SK-N-SH (cell line): ENCODE measurements at regions not wholly inside any gene's neighbourhood (a gene's known extent, or its start where the extent isn't known, plus 50 kb on each side); places are given as distances from the start of the nearest gene placed in this dataset.

Experiments
- CTCF ChIA-PET: fragments of 300-600, 350-600 bp; formaldehyde crosslinking; extraction: SDS; loops from one replicate; lab custom pipeline; 2021; lab: Yijun Ruan, JAX
- POLR2A ChIA-PET: fragments of 350-600 bp; sonication (Branson Sonifier 250); formaldehyde crosslinking; extraction: SDS; loops from one replicate; lab custom pipeline; 2020; ENCODE audit warnings: antibody characterized with exemption, inconsistent platforms; lab: Yijun Ruan, JAX
- DNase-seq: peaks from one replicate; pipeline ENCODE4 v3.0.0; 2012
- H2AFZ ChIP-seq: fragments of 200-600 bp; sonication (generic); 2 replicates; pipeline ENCODE4 v1.8.1; 2016; ENCODE audit warnings: antibody characterized with exemption, mild to moderate bottlenecking, low read depth
- H3F3A ChIP-seq: fragments of 200-600 bp; sonication (generic); replicated peaks from 2 replicates; pipeline ENCODE3; 2016; ENCODE audit warnings: antibody characterized with exemption, mild to moderate bottlenecking; ENCODE audit not compliant: insufficient read depth
- H3K27ac ChIP-seq, 2 experiments: fragments of 200-500 bp in 1 of 2; fragments of 200-600 bp in 1 of 2; sonication (Bioruptor generic) in 1 of 2; sonication (generic), shearing (Covaris generic) in 1 of 2; 2 replicates each; pipeline versions ENCODE4 v1.5.1 to v1.6.1; 2014 to 2016; ENCODE audit warnings: low read depth in 2 of 2, inconsistent platforms in 1 of 2, low read length in 1 of 2, mild to moderate bottlenecking in 1 of 2, mixed read lengths in 1 of 2
- H3K27me3 ChIP-seq: fragments of 200-600 bp; sonication (generic), shearing (Covaris generic); 2 replicates; pipeline ENCODE4 v1.6.1; 2016; ENCODE audit warnings: mixed run types; ENCODE audit not compliant: insufficient read depth
- H3K36me3 ChIP-seq, 2 experiments: fragments of 200-500 bp in 1 of 2; fragments of 200-600 bp in 1 of 2; sonication (Bioruptor generic) in 1 of 2; sonication (generic) in 1 of 2; replicated peaks in 1 of 2; 2 replicates each; pipeline versions ENCODE3 to v1.5.1; 2014 to 2016; ENCODE audit warnings: low read length in 1 of 2, mild to moderate bottlenecking in 1 of 2; ENCODE audit not compliant: insufficient read depth in 2 of 2, control insufficient read depth in 1 of 2
- H3K4me1 ChIP-seq, 2 experiments: fragments of 200-500 bp in 1 of 2; fragments of 200-600 bp in 1 of 2; sonication (Bioruptor generic) in 1 of 2; sonication (generic), shearing (Covaris generic) in 1 of 2; 2 replicates each; pipeline versions ENCODE4 v1.5.1 to v1.6.1; 2014 to 2016; ENCODE audit warnings: low read depth in 1 of 2, low read length in 1 of 2, mixed run types in 1 of 2; ENCODE audit not compliant: insufficient read depth in 2 of 2, control insufficient read depth in 1 of 2
- H3K4me2 ChIP-seq: fragments of 200-600 bp; sonication (generic), shearing (Covaris generic); 2 replicates; pipeline ENCODE4 v1.6.1; 2017; ENCODE audit warnings: mixed run types
- H3K4me3 ChIP-seq, 2 experiments: fragments of 200-500 bp in 1 of 2; fragments of 200-600 bp in 1 of 2; sonication (Bioruptor generic) in 1 of 2; sonication (generic), shearing (Covaris generic) in 1 of 2; 2 replicates each; pipeline versions ENCODE4 v1.5.1 to v1.8.1; 2014 to 2016; ENCODE audit warnings: low read depth in 2 of 2, inconsistent platforms in 1 of 2, low read length in 1 of 2, mild to moderate bottlenecking in 1 of 2, mixed read lengths in 1 of 2, moderate library complexity in 1 of 2
- H3K79me2 ChIP-seq: fragments of 200-600 bp; sonication (generic); 2 replicates; pipeline ENCODE4 v1.8.1; 2017; ENCODE audit warnings: mild to moderate bottlenecking; ENCODE audit not compliant: insufficient read depth
- H3K9ac ChIP-seq: fragments of 200-600 bp; sonication (generic); 2 replicates; pipeline ENCODE4 v1.6.1; 2017; ENCODE audit warnings: mixed run types
- H3K9me2 ChIP-seq: fragments of 200-600 bp; sonication (generic); 2 replicates; pipeline ENCODE4 v1.6.1; 2017; ENCODE audit warnings: mixed run types
- H3K9me3 ChIP-seq: fragments of 200-600 bp; sonication (generic); 2 replicates; pipeline ENCODE4 v1.6.1; 2017; ENCODE audit warnings: mixed run types, mild to moderate bottlenecking, moderate library complexity
- H4K20me1 ChIP-seq: fragments of 200-600 bp; sonication (generic); 2 replicates; pipeline ENCODE4 v1.6.1; 2017; ENCODE audit warnings: mild to moderate bottlenecking, mixed run types; ENCODE audit not compliant: insufficient read depth
- CHD2 ChIP-seq: fragments of 150-350 bp; IDR thresholded peaks from 2 replicates; pipeline ENCODE4 v1.6.1; 2018; ENCODE audit warnings: low read length; ENCODE audit not compliant: partially characterized antibody
- CTCF ChIP-seq: fragments of 200-600 bp; sonication (generic); IDR thresholded peaks from 2 replicates; pipeline ENCODE4 v1.6.1; 2017; ENCODE audit warnings: antibody characterized with exemption, mild to moderate bottlenecking, moderate library complexity
- ELF1 ChIP-seq: IDR thresholded peaks from 2 replicates; pipeline ENCODE4 v1.4.0; 2012
- EP300 ChIP-seq, 2 experiments: IDR thresholded peaks; 2 replicates each; pipeline versions ENCODE4 v1.4.0 to v1.6.1; 2012; ENCODE audit warnings: borderline replicate concordance in 1 of 2, low read depth in 1 of 2, low read length in 1 of 2
- EZH2phosphoT487 ChIP-seq: fragments of 200-600 bp; sonication (generic); IDR thresholded peaks from 2 replicates; pipeline ENCODE4 v1.6.1; 2017; ENCODE audit warnings: low read depth, mixed run types, mild to moderate bottlenecking, antibody characterized with exemption, moderate library complexity, borderline replicate concordance
- FOXJ3 ChIP-seq: sonication (generic); formaldehyde crosslinking; IDR thresholded peaks from 2 replicates; pipeline ENCODE4 v1.5.1; 2020; ENCODE audit warnings: mild to moderate bottlenecking, missing genetic modification reagents
- FOXM1 ChIP-seq: IDR thresholded peaks from 2 replicates; pipeline ENCODE4 v1.4.0; 2012; ENCODE audit warnings: low read depth, mild to moderate bottlenecking
- JUND ChIP-seq: IDR thresholded peaks from 2 replicates; pipeline ENCODE4 v1.4.0; 2012
- MAX ChIP-seq: IDR thresholded peaks from 2 replicates; pipeline ENCODE4 v1.4.0; 2012; ENCODE audit warnings: low read depth
- MXI1 ChIP-seq: IDR thresholded peaks from 2 replicates; pipeline ENCODE4 v1.6.1; 2012; ENCODE audit warnings: mild to moderate bottlenecking, low read depth, low read length, improper control_type of control experiment
- NFIC ChIP-seq: IDR thresholded peaks from 2 replicates; pipeline ENCODE4 v1.4.0; 2012; ENCODE audit warnings: borderline replicate concordance
- PBX3 ChIP-seq: IDR thresholded peaks from 2 replicates; pipeline ENCODE4; 2012
- RAD21 ChIP-seq: IDR thresholded peaks from 2 replicates; pipeline ENCODE4 v1.6.1; 2012; ENCODE audit warnings: mild to moderate bottlenecking, low read length
- RCOR1 ChIP-seq: fragments of 150-350 bp; IDR thresholded peaks from 2 replicates; pipeline ENCODE4 v1.6.1; 2017; ENCODE audit warnings: antibody characterized with exemption, low read length
- REST ChIP-seq: IDR thresholded peaks from 2 replicates; pipeline ENCODE4 v1.6.1; 2012; ENCODE audit warnings: mild to moderate bottlenecking, low read depth, low read length, moderate library complexity
- RFX5 ChIP-seq: IDR thresholded peaks from 2 replicates; pipeline ENCODE4 v1.6.1; 2012; ENCODE audit warnings: mild to moderate bottlenecking, improper control_type of control experiment, low read length
- SIN3A ChIP-seq: IDR thresholded peaks from 2 replicates; pipeline ENCODE4 v1.6.1; 2012; ENCODE audit warnings: low read depth, mild to moderate bottlenecking, low read length, moderate library complexity, borderline replicate concordance
- SMC3 ChIP-seq: IDR thresholded peaks from 2 replicates; pipeline ENCODE4 v1.6.1; 2012; ENCODE audit warnings: low read depth, low read length, improper control_type of control experiment
- TCF12 ChIP-seq: IDR thresholded peaks from 2 replicates; pipeline ENCODE4 v1.4.0; 2012
- USF2 ChIP-seq: fragments of 150-350 bp; IDR thresholded peaks from 2 replicates; pipeline ENCODE4 v1.6.1; 2017; ENCODE audit warnings: antibody characterized with exemption, low read length, low read depth, borderline replicate concordance
- WGBS: methylation state at CpG from one replicate; pipeline ENCODE4 v1.1.6; 2017; ENCODE audit warnings: low lambda C conversion rate; 5-methylcytosine and 5-hydroxymethylcytosine counted together

- no peak overlapping the region for H3K9ac ChIP-seq
- no peak for TF ChIP-seq RAD21
- no peak for TF ChIP-seq FOXM1
- TF ChIP-seq EP300 (IDR thresholded peaks at IDR 0.05; ENCODE audit: borderline replicate concordance in 1 of 2, low read depth in 1 of 2, low read length in 1 of 2) = no peak
- TF ChIP-seq CHD2 = no peak
- no peak for TF ChIP-seq USF2
- TF ChIP-seq MXI1 = no peak
- TF ChIP-seq RFX5 = no peak
- TF ChIP-seq MAX = no peak
- no peak for TF ChIP-seq RCOR1
- TF ChIP-seq TCF12 = no peak
- no peak for TF ChIP-seq SMC3
- no peak for TF ChIP-seq ELF1
- no peak overlapping the region for H3K4me3 ChIP-seq
- WGBS = 22% methylated on average over 4 of the region's 4 CpGs
- ChIA-PET CTCF (interaction anchor here (1.6 kb wide), 1 partner anchor 24 kb away, joined by 4 read pairs; no protein-coding TSS in a partner anchor), POLR2A (no interaction called here)
- H3K4me2 ChIP-seq = no peak overlapping the region
- H3K9me3 ChIP-seq = no peaks in the 10 kb centered on the region
- H3K79me2 ChIP-seq = no peaks in the 10 kb centered on the region
- H3K9me2 ChIP-seq = no peaks in the 10 kb centered on the region
- no peaks in the 10 kb centered on the region for H3K4me1 ChIP-seq
- H3K36me3 ChIP-seq = no peaks in the 10 kb centered on the region
- no peak for DNase-seq
- H3F3A ChIP-seq = no peaks in the 10 kb centered on the region
- H2AFZ ChIP-seq = no peak overlapping the region
- no peaks in the 10 kb centered on the region for H3K27me3 ChIP-seq
- no peak overlapping the region for H3K27ac ChIP-seq
- H4K20me1 ChIP-seq = no peaks in the 10 kb centered on the region
These were observed 62.0 kb upstream of the STEAP4 start for GRCh38 chr7:88368686-88369085.

- no peaks in the 10 kb centered on the region for H3F3A ChIP-seq
- H3K9ac ChIP-seq = no peak overlapping the region
- no peaks in the 10 kb centered on the region for H3K9me3 ChIP-seq
- H3K4me3 ChIP-seq = no peak overlapping the region
- no peak for DNase-seq
- no peak overlapping the region for H3K27ac ChIP-seq
- no peak overlapping the region for H2AFZ ChIP-seq
- 77% methylated on average over 1 of the region's 1 CpG for WGBS
- H4K20me1 ChIP-seq = no peaks in the 10 kb centered on the region
- H3K27me3 ChIP-seq = no peaks in the 10 kb centered on the region
- H3K79me2 ChIP-seq = no peaks in the 10 kb centered on the region
- ChIA-PET CTCF (interaction anchor here (0.6 to 2.0 kb wide), 3 partner anchors 9 to 60 kb away, joined by 3 to 4 read pairs (median 3); partner anchors contain the start of gene STEAP4), POLR2A (no interaction called here)
- H3K36me3 ChIP-seq = no peaks in the 10 kb centered on the region
- H3K9me2 ChIP-seq = no peaks in the 10 kb centered on the region
- no peaks in the 10 kb centered on the region for H3K4me1 ChIP-seq
- H3K4me2 ChIP-seq = no peak overlapping the region
- no peak for TF ChIP-seq USF2
- no peak for TF ChIP-seq ELF1
- TF ChIP-seq JUND = no peak
- no peak for TF ChIP-seq CTCF
- TF ChIP-seq FOXJ3 (CRISPR knock-in tag) = no peak
- TF ChIP-seq MXI1 = no peak
- no peak for TF ChIP-seq PBX3
- no peak for TF ChIP-seq REST
- TF ChIP-seq NFIC = no peak
- TF ChIP-seq SIN3A = no peak
- TF ChIP-seq CHD2 = no peak
- TF ChIP-seq EZH2phosphoT487 = no peak
- no peak for TF ChIP-seq MAX
These were observed 60.2 kb upstream of the STEAP4 start for GRCh38 chr7:88366845-88367244.
